Pancreas (tissue), 10 donors: ENCODE measurements at regions not wholly inside any gene's neighbourhood (a gene's known extent, or its start where the extent isn't known, plus 50 kb on each side); places are given as distances from the start of the nearest gene placed in this dataset.
A peak's percentile ranks its signal among the peaks of the same experiment; 100 is the strongest.

Experiments
- ATAC-seq, 4 donors: fragments of 200-7000 bp; cut with Tn5 transposase; one replicate each; pipeline versions ENCODE4 v1.8.0 to v1.9.1; 2020; ENCODE audit warnings: mild to moderate bottlenecking in 4 of 4, moderate library complexity in 4 of 4
- DNase-seq, 6 donors: peaks; one replicate each; pipeline ENCODE4 v3.0.0-alpha.2; 2020
- FAIRE-seq: peaks from 2 replicates; lab custom pipeline; 2012; peaks lifted over from hg19 to GRCh38; lab: Jason Lieb, UNC
- H3K27ac ChIP-seq, 4 donors: fragments of 200-600 bp; sonication (generic); 1 replicate in 3 of 4; 2 replicates in 1 of 4; pipeline versions ENCODE4 v1.5.0 to v1.8.0; 2020
- H3K27me3 ChIP-seq, 4 donors: fragments of 200-600 bp; one replicate each; pipeline ENCODE4 v1.8.0; 2021
- H3K36me3 ChIP-seq, 3 donors: fragments of 200-600 bp; sonication (generic) in 1 of 3; one replicate each; pipeline versions ENCODE4 v1.5.0 to v1.8.0; 2020 to 2021
- H3K4me1 ChIP-seq, 3 donors: fragments of 200-600 bp; one replicate each; pipeline ENCODE4 v1.8.0; 2021
- H3K4me3 ChIP-seq, 4 donors: fragments of 200-600 bp; sonication (generic) in 2 of 4; one replicate each; pipeline versions ENCODE4 v1.5.0 to v1.8.0; 2020 to 2021
- H3K9me3 ChIP-seq, 4 donors: fragments of 200-600 bp; one replicate each; pipeline ENCODE4 v1.8.0; 2021
- WGBS, 2 donors: extraction: QIAGEN DNeasy Blood & Tissue Kit; methylation state at CpG; one replicate each; pipeline ENCODE4 v1.1.7; 2013; 5-methylcytosine and 5-hydroxymethylcytosine counted together
- intact Hi-C, 3 donors: fragments of 100-400 bp; cut with DNase I; formaldehyde crosslinking; loops; one replicate each; pipeline versions ENCODE4 v1.11.1 to v1.14.2; 2022
- TF ChIP-seq, protein P1 (sequence below), 4 donors: fragments of 200-600 bp; sonication (generic) in 3 of 4; IDR thresholded peaks; one replicate each; pipeline versions ENCODE4 v1.5.0 to v1.8.0; 2021; ENCODE audit warnings: antibody characterized with exemption in 4 of 4
- donor health status: healthy with polysubstance abuse.
- donor health status: DM: no; HTN: no; CAD: no; lungs with moderate emphysema.
- donor health status: DM: no; HTN: no; CAD: no.
- donor health status: control.
- donor health status: control.
- donor health status: Bipolar disorder and iron deficiency.
- donor health status: DM: yes; HTN: yes; CAD: no.
- donor health status: DM: no; HTN: no; CAD: no.
- donor health status: DM: no; HTN: no; CAD: no.
- donor health status: DM: yes; HTN: yes; CAD: no.

GRCh38 chr5:89735082-89735481 lies 674.5 kb downstream of the CETN3 start:
- ATAC-seq (peak in 2 of 4 donors; percentile 24 to 53), FAIRE-seq (no peak)

GRCh38 chr5:89733772-89734171 lies 675.8 kb downstream of the CETN3 start:
- peak in 1 of 4 donors; percentile 43 for ATAC-seq
- TF ChIP-seq, protein P1, sequence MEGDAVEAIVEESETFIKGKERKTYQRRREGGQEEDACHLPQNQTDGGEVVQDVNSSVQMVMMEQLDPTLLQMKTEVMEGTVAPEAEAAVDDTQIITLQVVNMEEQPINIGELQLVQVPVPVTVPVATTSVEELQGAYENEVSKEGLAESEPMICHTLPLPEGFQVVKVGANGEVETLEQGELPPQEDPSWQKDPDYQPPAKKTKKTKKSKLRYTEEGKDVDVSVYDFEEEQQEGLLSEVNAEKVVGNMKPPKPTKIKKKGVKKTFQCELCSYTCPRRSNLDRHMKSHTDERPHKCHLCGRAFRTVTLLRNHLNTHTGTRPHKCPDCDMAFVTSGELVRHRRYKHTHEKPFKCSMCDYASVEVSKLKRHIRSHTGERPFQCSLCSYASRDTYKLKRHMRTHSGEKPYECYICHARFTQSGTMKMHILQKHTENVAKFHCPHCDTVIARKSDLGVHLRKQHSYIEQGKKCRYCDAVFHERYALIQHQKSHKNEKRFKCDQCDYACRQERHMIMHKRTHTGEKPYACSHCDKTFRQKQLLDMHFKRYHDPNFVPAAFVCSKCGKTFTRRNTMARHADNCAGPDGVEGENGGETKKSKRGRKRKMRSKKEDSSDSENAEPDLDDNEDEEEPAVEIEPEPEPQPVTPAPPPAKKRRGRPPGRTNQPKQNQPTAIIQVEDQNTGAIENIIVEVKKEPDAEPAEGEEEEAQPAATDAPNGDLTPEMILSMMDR (IDR thresholded peaks at IDR 0.05) = no peak
- no peak for FAIRE-seq
- H3K4me1 ChIP-seq = peaks cover 0 to 9% (median 4%) of the 10 kb centered on the region in 3 donors
- no peak for DNase-seq
- 29 to 32% methylated on average over 1 of the region's 1 CpG for WGBS, 2 donors
- no peak overlapping the region for H3K4me3 ChIP-seq
- H3K27me3 ChIP-seq = no peaks in the 10 kb centered on the region
- H3K9me3 ChIP-seq = no peaks in the 10 kb centered on the region
- intact Hi-C loops = no loop called here
- H3K36me3 ChIP-seq = no peaks in the 10 kb centered on the region
- H3K27ac ChIP-seq = no peak overlapping the region

More at GRCh38 chr5:89735082-89735481, 674.5 kb downstream of the CETN3 start:
- intact Hi-C loops = no loop called here
- 34 to 43% methylated on average over 2 of the region's 2 CpGs for WGBS, 2 donors
- H3K27ac ChIP-seq = no peak overlapping the region
- TF ChIP-seq, protein P1 (IDR thresholded peaks at IDR 0.05) = no peak
- DNase-seq = no peak
- H3K4me1 ChIP-seq = peaks cover 0 to 4% (median 0%) of the 10 kb centered on the region in 3 donors
- H3K4me3 ChIP-seq = no peak overlapping the region
- no peaks in the 10 kb centered on the region for H3K36me3 ChIP-seq
- H3K27me3 ChIP-seq = no peaks in the 10 kb centered on the region
- no peaks in the 10 kb centered on the region for H3K9me3 ChIP-seq

DNA sequence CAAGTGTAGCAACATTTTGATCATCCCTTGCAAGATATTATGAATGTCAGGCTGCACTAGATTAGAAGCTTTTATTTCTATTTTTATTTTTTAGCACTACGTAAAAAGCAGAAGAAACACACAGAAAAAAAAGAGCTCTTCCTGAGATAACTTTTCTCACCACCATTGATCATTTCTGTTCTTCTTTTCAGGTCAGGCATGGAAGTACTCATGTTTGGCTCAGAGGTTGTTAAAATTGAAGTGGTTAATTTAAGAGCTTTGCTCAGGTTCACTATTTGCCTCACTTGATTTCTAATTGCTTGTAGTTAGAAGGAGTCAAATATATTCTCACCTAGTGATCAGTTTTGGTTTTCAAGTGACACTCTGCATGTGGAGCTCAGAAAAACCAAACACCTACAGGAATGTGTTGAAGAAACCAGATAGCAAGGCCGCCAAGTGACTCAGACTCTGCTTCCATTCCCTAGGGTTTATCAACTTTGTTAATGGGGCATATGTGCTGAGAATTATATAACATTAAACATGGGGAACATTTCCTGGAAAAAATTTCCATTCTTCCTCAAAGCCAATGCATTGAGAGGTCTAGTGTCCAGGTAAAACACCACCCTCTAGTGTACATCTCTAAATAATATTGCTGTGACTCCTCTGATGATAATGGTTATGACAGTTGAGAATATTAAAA lies 679.8 kb downstream of the CETN3 start:
- no peak for FAIRE-seq
- WGBS, 2 donors = 54 to 60% methylated on average over 2 of the region's 2 CpGs

GRCh38 chr5:89728750-89729149 lies 680.8 kb downstream of the CETN3 start:
- Histone ChIP-seq H3K4me1 (peaks cover 0 to 9% (median under 1%) of the 10 kb centered on the region in 3 donors), H3K9me3 (no peaks in the 10 kb centered on the region), H3K36me3 (no peaks in the 10 kb centered on the region), H3K4me3 (no peak overlapping the region), H3K27me3 (no peaks in the 10 kb centered on the region), H3K27ac (no peak overlapping the region)
- 30% methylated on average over 5 of the region's 5 CpGs for WGBS, 2 donors
- DNase-seq (peak in 4 of 6 donors; percentile 19 to 29 (median 22)), ATAC-seq (peak; percentile 82 to 88 (median 86)), FAIRE-seq (no peak)
- TF ChIP-seq, protein P1 (IDR thresholded peaks at IDR 0.05) = no peak
- intact Hi-C loops = no loop called here

More for the DNA sequence above, 679.8 kb downstream of the CETN3 start:
- Histone ChIP-seq H3K4me3 (no peak overlapping the region), H3K4me1 (peaks cover 0 to 9% (median 4%) of the 10 kb centered on the region in 3 donors), H3K9me3 (no peaks in the 10 kb centered on the region), H3K36me3 (no peaks in the 10 kb centered on the region), H3K27me3 (no peaks in the 10 kb centered on the region), H3K27ac (no peak overlapping the region)
- TF ChIP-seq, protein P1 (IDR thresholded peaks at IDR 0.05) = no peak
- ATAC-seq = peak; percentile 28 to 82 (median 64)
- no peak for DNase-seq
- intact Hi-C loops = no loop called here

DNA sequence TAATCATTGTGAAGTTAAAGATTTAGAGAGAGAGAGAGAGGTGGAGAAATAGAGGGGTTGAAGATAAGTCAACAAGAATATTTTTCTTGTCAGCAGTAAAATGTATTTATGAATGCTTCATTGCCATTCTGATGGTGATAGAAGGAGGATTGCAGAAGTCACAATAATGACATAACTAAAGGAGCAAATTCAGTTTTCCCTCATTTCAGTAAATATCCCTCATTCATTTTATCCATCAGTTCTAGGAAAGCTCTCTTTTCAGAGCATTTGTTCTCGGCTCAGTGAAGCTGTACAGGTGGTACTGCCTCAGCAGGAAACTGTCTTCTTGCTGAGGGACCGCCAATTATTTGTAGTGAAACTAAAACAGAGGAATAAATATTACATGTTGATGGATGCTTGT lies 681.4 kb downstream of the CETN3 start:
- no peaks in the 10 kb centered on the region for H3K27me3 ChIP-seq
- no peaks in the 10 kb centered on the region for H3K36me3 ChIP-seq
- FAIRE-seq (no peak), ATAC-seq (no peak), DNase-seq (no peak)
- peaks cover 0 to 9% (median 0%) of the 10 kb centered on the region in 3 donors for H3K4me1 ChIP-seq
- H3K27ac ChIP-seq = no peak overlapping the region
- intact Hi-C loops = no loop called here
- H3K4me3 ChIP-seq = no peak overlapping the region
- WGBS, 2 donors = 82 to 89% methylated on average over 2 of the region's 2 CpGs
- H3K9me3 ChIP-seq = no peaks in the 10 kb centered on the region
- TF ChIP-seq, protein P1 (IDR thresholded peaks at IDR 0.05) = no peak
